Astrocyte of the spinal cord (primary cell): ENCODE measurements at regions not wholly inside any gene's neighbourhood (a gene's known extent, or its start where the extent isn't known, plus 50 kb on each side); places are given as distances from the start of the nearest gene placed in this dataset.
"Not testable (repeated sequence)": the region's sequence is repeated elsewhere in the genome, so short reads cannot be mapped to it uniquely, and the experiment has no call there.

Experiments used
- DNase-seq: peaks from one replicate; pipeline ENCODE4 v3.0.0; 2011; ENCODE audit warnings: low read depth, low spot score
- H3K4me3 ChIP-seq: 2 replicates; pipeline ENCODE4 v1.5.1; 2011; ENCODE audit warnings: low read depth, mild to moderate bottlenecking, low read length, moderate library complexity
- in situ Hi-C: cut with HindIII; loops from 2 replicates; pipeline ENCODE4 v1.10.0; 2017; ENCODE audit warnings: low sequenced_read_pairs
- TF ChIP-seq, protein P1 (sequence below): IDR thresholded peaks from 2 replicates; pipeline ENCODE4 v1.5.1; 2012; ENCODE audit warnings: low read depth, mild to moderate bottlenecking, low read length, inconsistent platforms

DNA sequence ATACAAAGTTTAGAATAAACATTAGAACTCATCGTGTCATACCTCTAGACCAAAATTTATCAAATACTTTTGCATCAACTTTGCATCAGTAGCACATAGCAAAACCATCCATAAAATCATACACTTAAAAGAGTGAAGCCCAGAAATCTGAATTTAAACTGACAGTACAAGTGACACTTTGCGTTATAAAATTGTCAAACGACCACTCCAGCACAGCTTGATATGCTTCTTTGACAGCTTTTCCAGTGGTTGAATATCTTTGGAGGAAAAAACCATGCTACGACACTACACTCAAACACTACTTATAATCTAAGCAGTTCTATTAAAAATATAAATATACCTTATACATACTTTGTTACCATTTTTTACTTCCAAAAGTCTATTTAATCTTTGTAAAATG lies 1644.4 kb downstream of the STIM2 start:
- in situ Hi-C loops, result no loop called here
- TF ChIP-seq, protein P1, sequence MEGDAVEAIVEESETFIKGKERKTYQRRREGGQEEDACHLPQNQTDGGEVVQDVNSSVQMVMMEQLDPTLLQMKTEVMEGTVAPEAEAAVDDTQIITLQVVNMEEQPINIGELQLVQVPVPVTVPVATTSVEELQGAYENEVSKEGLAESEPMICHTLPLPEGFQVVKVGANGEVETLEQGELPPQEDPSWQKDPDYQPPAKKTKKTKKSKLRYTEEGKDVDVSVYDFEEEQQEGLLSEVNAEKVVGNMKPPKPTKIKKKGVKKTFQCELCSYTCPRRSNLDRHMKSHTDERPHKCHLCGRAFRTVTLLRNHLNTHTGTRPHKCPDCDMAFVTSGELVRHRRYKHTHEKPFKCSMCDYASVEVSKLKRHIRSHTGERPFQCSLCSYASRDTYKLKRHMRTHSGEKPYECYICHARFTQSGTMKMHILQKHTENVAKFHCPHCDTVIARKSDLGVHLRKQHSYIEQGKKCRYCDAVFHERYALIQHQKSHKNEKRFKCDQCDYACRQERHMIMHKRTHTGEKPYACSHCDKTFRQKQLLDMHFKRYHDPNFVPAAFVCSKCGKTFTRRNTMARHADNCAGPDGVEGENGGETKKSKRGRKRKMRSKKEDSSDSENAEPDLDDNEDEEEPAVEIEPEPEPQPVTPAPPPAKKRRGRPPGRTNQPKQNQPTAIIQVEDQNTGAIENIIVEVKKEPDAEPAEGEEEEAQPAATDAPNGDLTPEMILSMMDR, result no peak
- no peak for DNase-seq
- no peak overlapping the region for H3K4me3 ChIP-seq

GRCh38 chr4:28508636-28509035 lies 1648.0 kb downstream of the STIM2 start:
- in situ Hi-C loops, result no loop called here
- H3K4me3 ChIP-seq, result no peak overlapping the region
- DNase-seq, result no peak
- TF ChIP-seq, protein P1, result no peak

DNA sequence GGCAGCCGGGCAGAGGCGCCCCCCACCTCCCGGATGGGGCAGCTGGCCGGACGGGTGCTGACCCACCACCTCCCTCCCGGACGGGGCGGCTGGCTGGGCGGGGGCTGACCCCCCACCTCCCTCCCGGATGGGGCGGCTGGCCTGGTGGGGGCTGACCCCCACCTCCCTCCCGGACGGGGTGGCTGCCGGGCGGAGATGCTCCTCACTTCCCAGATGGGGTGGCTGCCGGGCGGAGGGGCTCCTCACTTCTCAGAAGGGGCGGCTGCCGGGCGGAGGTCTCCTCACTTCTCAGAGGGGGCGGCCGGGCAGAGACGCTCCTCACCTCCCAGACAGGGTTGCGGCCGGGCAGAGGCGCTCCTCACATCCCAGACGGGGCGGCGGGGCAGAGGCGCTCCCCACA lies 1654.1 kb downstream of the STIM2 start:
- H3K4me3 ChIP-seq, DNase-seq, in situ Hi-C loops: not testable (repeated sequence)

DNA sequence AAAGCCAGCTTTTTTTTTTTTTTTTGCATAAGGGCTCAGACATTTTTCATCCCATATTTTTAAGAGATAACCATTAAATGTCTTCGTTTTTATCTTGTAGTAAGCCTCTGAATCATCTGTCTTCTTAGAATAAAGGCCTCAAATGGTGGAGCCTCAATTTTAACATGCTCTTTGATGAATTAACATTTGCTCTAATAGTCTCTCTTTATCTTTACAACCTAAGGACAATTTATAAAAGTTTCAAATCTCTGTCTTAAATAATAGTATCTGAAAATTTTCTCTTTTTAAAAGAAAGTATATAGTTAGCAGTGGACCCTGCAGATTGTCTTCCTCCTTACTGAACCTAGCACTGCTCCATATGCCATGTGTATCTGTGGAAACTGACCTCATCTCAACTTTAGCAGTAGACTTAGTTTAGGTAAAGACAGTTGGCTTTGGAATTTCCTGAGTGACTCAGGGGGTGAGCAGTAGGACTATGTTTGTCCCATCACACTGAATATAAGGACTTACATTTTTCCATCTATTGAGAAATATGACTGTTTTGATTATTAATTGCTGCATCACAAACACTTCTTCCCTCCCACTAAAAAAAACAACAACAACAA lies 1658.0 kb downstream of the STIM2 start:
- H3K4me3 ChIP-seq, result no peak overlapping the region
- TF ChIP-seq, protein P1, result no peak
- no peak for DNase-seq
- in situ Hi-C loops, result no loop called here

GRCh38 chr4:28523681-28524190 lies 1663.1 kb downstream of the STIM2 start:
- no peak for DNase-seq
- H3K4me3 ChIP-seq, result no peak overlapping the region
- in situ Hi-C loops, result no loop called here
- TF ChIP-seq, protein P1, result no peak

GRCh38 chr4:28536124-28536523 lies 1675.5 kb downstream of the STIM2 start:
- no peak overlapping the region for H3K4me3 ChIP-seq
- TF ChIP-seq, protein P1, result no peak
- no peak for DNase-seq
- in situ Hi-C loops, result no loop called here

DNA sequence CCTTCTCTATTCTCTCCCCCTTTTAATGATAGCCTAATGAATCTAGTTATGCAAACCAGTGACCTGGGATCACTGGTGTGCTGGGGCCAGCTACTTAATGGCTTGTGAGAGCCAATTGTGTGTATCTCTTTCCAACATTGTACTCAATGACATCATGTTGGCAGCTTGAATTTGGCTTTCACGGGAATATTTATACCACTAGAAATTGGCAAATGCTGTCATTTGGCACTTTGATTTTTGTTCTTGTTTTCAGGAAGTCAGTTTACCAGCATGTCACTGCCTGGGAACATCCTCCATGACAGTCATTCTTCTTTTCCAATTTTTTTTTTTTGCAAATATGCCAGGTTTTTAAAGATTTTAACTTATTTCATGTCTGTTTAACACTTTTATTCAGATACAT lies 1685.3 kb downstream of the STIM2 start:
- no peak overlapping the region for H3K4me3 ChIP-seq
- no peak for DNase-seq
- TF ChIP-seq, protein P1, result no peak
- in situ Hi-C loops, result no loop called here
